ENCODE measurements at regions not wholly inside any gene's neighbourhood (a gene's known extent, or its start where the extent isn't known, plus 50 kb on each side); places are given as distances from the start of the nearest gene placed in this dataset.

GRCh38 chr14:35998303-35998702, 172.2 kb downstream of the BRMS1L start:
- TF ChIP-seq CTCF (IDR thresholded peaks at IDR 0.05), result no peak
- no peaks in the 10 kb centered on the region for H3K36me3 ChIP-seq
- no peaks in the 10 kb centered on the region for H3K27me3 ChIP-seq
- H3K4me1 ChIP-seq, result no peaks in the 10 kb centered on the region
- no peak for DNase-seq (ENCODE audit: low spot score in 2 of 2)
- intact Hi-C loops (cut with DNase I), result no loop called here
- no peaks in the 10 kb centered on the region for H3K9me3 ChIP-seq
- H3K4me3 ChIP-seq, result no peak overlapping the region
- no peak overlapping the region for H3K27ac ChIP-seq

DNA sequence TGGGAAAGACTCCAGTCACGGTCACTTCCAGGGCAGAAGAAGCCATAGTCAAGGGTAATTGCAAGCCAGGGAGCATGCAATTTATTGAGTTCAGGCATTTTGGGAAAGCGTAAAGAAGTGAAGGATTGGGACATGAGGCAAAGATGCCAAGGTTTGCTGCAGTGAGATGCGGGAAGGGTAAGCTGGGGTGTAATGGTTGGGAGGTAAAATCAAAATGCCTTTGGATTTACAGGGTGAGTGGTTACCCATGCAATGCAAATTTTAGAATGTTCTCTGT, 167.5 kb downstream of the BRMS1L start:
- intact Hi-C loops (cut with DNase I), result no loop called here
- TF ChIP-seq CTCF (IDR thresholded peaks at IDR 0.05), result no peak
- DNase-seq (ENCODE audit: low spot score in 2 of 2), result no peak

DNA sequence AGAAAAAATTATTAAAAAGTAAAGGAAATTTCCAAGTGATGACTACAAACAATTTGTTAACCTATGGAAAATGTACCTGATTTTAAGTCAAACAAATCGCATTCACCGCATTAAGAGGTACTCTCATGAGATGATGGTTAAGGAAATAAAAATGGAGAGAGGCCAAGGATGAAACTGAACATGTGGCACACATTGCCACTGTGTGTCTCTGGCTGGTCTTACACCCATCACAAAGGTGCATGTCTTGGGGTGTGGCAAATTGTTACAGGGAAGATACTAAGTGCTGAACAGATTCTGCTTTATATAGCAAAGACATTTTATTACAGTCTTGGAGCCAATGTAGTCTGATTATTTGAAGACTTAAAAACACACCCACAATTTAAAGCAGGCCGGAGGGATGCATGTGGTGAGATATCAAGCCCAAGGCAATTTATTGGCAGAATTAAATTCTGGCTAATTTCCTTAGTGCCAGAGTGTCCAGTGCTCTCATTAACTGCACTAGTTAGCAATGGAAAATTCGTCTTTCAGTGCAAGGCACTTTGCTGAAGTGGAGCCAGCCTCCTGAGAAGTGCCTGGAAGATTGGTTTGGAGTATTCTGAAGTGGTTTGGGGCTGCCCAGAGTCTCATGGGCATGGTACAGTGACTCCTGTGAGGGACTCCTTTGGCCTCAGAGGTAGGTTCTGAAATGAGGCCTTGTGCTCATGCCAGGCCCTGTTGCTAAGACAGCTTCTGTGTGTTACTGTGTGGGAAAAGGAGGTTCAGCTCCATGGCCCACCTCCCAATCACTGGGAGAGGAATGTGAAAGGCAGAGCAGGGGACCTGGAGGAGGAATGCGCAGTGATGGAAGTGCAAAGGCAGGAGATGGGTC, 166.9 kb downstream of the BRMS1L start:
- TF ChIP-seq CTCF (IDR thresholded peaks at IDR 0.05), result no peak
- intact Hi-C loops (cut with DNase I), result no loop called here
- H3K4me3 ChIP-seq, result no peak overlapping the region
- H3K4me1 ChIP-seq, result no peaks in the 10 kb centered on the region
- no peak for DNase-seq (ENCODE audit: low spot score in 2 of 2)
- no peaks in the 10 kb centered on the region for H3K27me3 ChIP-seq
- H3K9me3 ChIP-seq, result no peaks in the 10 kb centered on the region
- no peaks in the 10 kb centered on the region for H3K36me3 ChIP-seq
- H3K27ac ChIP-seq, result no peak overlapping the region

More for the DNA sequence above, 167.5 kb downstream of the BRMS1L start:
- no peaks in the 10 kb centered on the region for H3K9me3 ChIP-seq
- no peaks in the 10 kb centered on the region for H3K36me3 ChIP-seq
- no peak overlapping the region for H3K4me3 ChIP-seq
- H3K4me1 ChIP-seq, result no peaks in the 10 kb centered on the region
- no peak overlapping the region for H3K27ac ChIP-seq
- H3K27me3 ChIP-seq, result no peaks in the 10 kb centered on the region

GRCh38 chr14:35991356-35991755, 165.2 kb downstream of the BRMS1L start:
- H3K27ac ChIP-seq, result no peak overlapping the region
- no peaks in the 10 kb centered on the region for H3K27me3 ChIP-seq
- no peak overlapping the region for H3K4me3 ChIP-seq
- H3K9me3 ChIP-seq, result no peaks in the 10 kb centered on the region
- H3K36me3 ChIP-seq, result no peaks in the 10 kb centered on the region
- DNase-seq (ENCODE audit: low spot score in 2 of 2), result no peak
- intact Hi-C loops (cut with DNase I), result no loop called here
- no peak for TF ChIP-seq CTCF (IDR thresholded peaks at IDR 0.05)
- no peaks in the 10 kb centered on the region for H3K4me1 ChIP-seq

GRCh38 chr14:35989736-35990135, 163.6 kb downstream of the BRMS1L start:
- Histone ChIP-seq H3K36me3 (no peaks in the 10 kb centered on the region), H3K27me3 (no peaks in the 10 kb centered on the region), H3K4me3 (no peak overlapping the region), H3K27ac (no peak overlapping the region), H3K4me1 (no peaks in the 10 kb centered on the region), H3K9me3 (no peaks in the 10 kb centered on the region)
- DNase-seq (ENCODE audit: low spot score in 2 of 2), result no peak
- intact Hi-C loops (cut with DNase I), result no loop called here
- no peak for TF ChIP-seq CTCF (IDR thresholded peaks at IDR 0.05)

Data from ascending aorta (tissue), 2 donors.